H9 (cell line): ENCODE measurements at regions not wholly inside any gene's neighbourhood (a gene's known extent, or its start where the extent isn't known, plus 50 kb on each side); places are given as distances from the start of the nearest gene placed in this dataset.

Experiments used
- DNase-seq: peaks from one replicate; pipeline ENCODE4 v3.0.0-alpha.2; 2017
- H2AFZ ChIP-seq: one replicate; pipeline ENCODE4 v1.6.1; 2013; ENCODE audit warnings: mild to moderate bottlenecking, low read length, control low read depth, moderate library complexity
- H2AK5ac ChIP-seq: 2 replicates; pipeline ENCODE4 v1.6.1; 2013; ENCODE audit warnings: low read length, control low read depth, mixed read lengths; ENCODE audit not compliant: insufficient read length
- H2BK120ac ChIP-seq: one replicate; pipeline ENCODE4 v1.6.1; 2013; ENCODE audit warnings: low read depth, mild to moderate bottlenecking, low read length, control low read depth, inconsistent platforms; ENCODE audit not compliant: poor library complexity, severe bottlenecking
- H2BK12ac ChIP-seq: 2 replicates; pipeline ENCODE4 v1.6.1; 2013; ENCODE audit warnings: low read length, control low read depth, mixed read lengths, low read depth; ENCODE audit not compliant: insufficient read length
- H2BK15ac ChIP-seq: 2 replicates; pipeline ENCODE4 v1.6.1; 2013; ENCODE audit warnings: low read depth, low read length, control low read depth
- H2BK20ac ChIP-seq: one replicate; pipeline ENCODE4 v1.6.1; 2013; ENCODE audit warnings: low read depth, mild to moderate bottlenecking, low read length, control low read depth, inconsistent platforms; ENCODE audit not compliant: poor library complexity, severe bottlenecking
- H2BK5ac ChIP-seq: 2 replicates; pipeline ENCODE4 v1.6.1; 2013; ENCODE audit warnings: low read length, control low read depth, mixed read lengths; ENCODE audit not compliant: insufficient read length
- H3K14ac ChIP-seq: 2 replicates; pipeline ENCODE4 v1.6.1; 2013; ENCODE audit warnings: low read length, control low read depth; ENCODE audit not compliant: insufficient read depth
- H3K18ac ChIP-seq: 2 replicates; pipeline ENCODE4 v1.6.1; 2013; ENCODE audit warnings: low read depth, mild to moderate bottlenecking, mixed read lengths, low read length, control low read depth; ENCODE audit not compliant: insufficient read length
- H3K23ac ChIP-seq: 2 replicates; pipeline ENCODE4 v1.6.1; 2013; ENCODE audit warnings: low read length, control low read depth, mixed read lengths, low read depth; ENCODE audit not compliant: insufficient read length
- H3K23me2 ChIP-seq: 2 replicates; pipeline ENCODE4 v1.6.1; 2013; ENCODE audit warnings: low read depth, mild to moderate bottlenecking, mixed read lengths, low read length, control low read depth; ENCODE audit not compliant: insufficient read length, poor library complexity, severe bottlenecking
- H3K27ac ChIP-seq: 2 replicates; pipeline ENCODE4 v1.5.1; 2013; ENCODE audit warnings: low read length, control low read depth, mixed read lengths, low read depth; ENCODE audit not compliant: insufficient read length
- H3K27me3 ChIP-seq: 2 replicates; pipeline ENCODE4 v1.6.1; 2013; ENCODE audit warnings: low read length, control low read depth, inconsistent platforms; ENCODE audit not compliant: insufficient read depth
- H3K4ac ChIP-seq: 2 replicates; pipeline ENCODE4 v1.6.1; 2013; ENCODE audit warnings: low read depth, mild to moderate bottlenecking, control low read depth, inconsistent platforms, low read length, moderate library complexity
- H3K4me1 ChIP-seq: 2 replicates; pipeline ENCODE4 v1.6.1; 2013; ENCODE audit warnings: low read length, control low read depth, inconsistent platforms; ENCODE audit not compliant: insufficient read depth
- H3K4me2 ChIP-seq: 2 replicates; pipeline ENCODE4 v1.6.1; 2013; ENCODE audit warnings: low read length, control low read depth, mixed read lengths; ENCODE audit not compliant: insufficient read length, insufficient read depth
- H3K56ac ChIP-seq: 2 replicates; pipeline ENCODE4 v1.6.1; 2013; ENCODE audit warnings: low read depth, mild to moderate bottlenecking, mixed read lengths, low read length, control low read depth; ENCODE audit not compliant: insufficient read length
- H3K79me1 ChIP-seq: 2 replicates; pipeline ENCODE4 v1.6.1; 2013; ENCODE audit warnings: low read depth, mild to moderate bottlenecking, moderate library complexity, low read length, control low read depth, inconsistent platforms; ENCODE audit not compliant: insufficient read depth, poor library complexity, severe bottlenecking
- H3K79me2 ChIP-seq: 2 replicates; pipeline ENCODE4 v1.6.1; 2013; ENCODE audit warnings: low read length, control low read depth, inconsistent platforms; ENCODE audit not compliant: insufficient read depth
- H3K9ac ChIP-seq: 2 replicates; pipeline ENCODE4 v1.6.1; 2013; ENCODE audit warnings: low read length, control low read depth, mixed read lengths; ENCODE audit not compliant: insufficient read length; ENCODE audit errors: extremely low read depth
- H3K9me3 ChIP-seq: one replicate; pipeline ENCODE4 v1.6.1; 2013; ENCODE audit warnings: low read depth, low read length, inconsistent platforms; ENCODE audit not compliant: control insufficient read depth
- H3T11ph ChIP-seq: one replicate; pipeline ENCODE4 v1.6.1; 2013; ENCODE audit warnings: mild to moderate bottlenecking, low read length, control low read depth, inconsistent platforms
- H4K20me1 ChIP-seq: one replicate; pipeline ENCODE4 v1.6.1; 2013; ENCODE audit not compliant: control insufficient read depth, insufficient read length, insufficient read depth
- H4K5ac ChIP-seq: 2 replicates; pipeline ENCODE4 v1.6.1; 2013; ENCODE audit warnings: low read depth, mild to moderate bottlenecking, mixed read lengths, low read length, control low read depth; ENCODE audit not compliant: insufficient read length
- H4K8ac ChIP-seq: replicated peaks from 2 replicates; pipeline ENCODE4 v1.6.1; 2013; ENCODE audit warnings: low read length, control low read depth, mixed read lengths, low read depth; ENCODE audit not compliant: insufficient read length
- H4K91ac ChIP-seq: 2 replicates; pipeline ENCODE4 v1.6.1; 2013; ENCODE audit warnings: low read depth, mild to moderate bottlenecking, moderate library complexity, mixed read lengths, low read length, control low read depth; ENCODE audit not compliant: insufficient read length
- H3K27ac Mint-ChIP-seq, 3 experiments: 2 replicates in 2 of 3; 3 replicates in 1 of 3; pipeline ENCODE4 v1.8.0; 2020 to 2021; ENCODE audit warnings: mixed read lengths in 3 of 3, mild to moderate bottlenecking in 1 of 3, moderate library complexity in 1 of 3
- H3K27me3 Mint-ChIP-seq: 2 replicates; pipeline ENCODE4 v1.8.0; 2021; ENCODE audit warnings: low read depth, mild to moderate bottlenecking, moderate library complexity, mixed read lengths
- H3K36me3 Mint-ChIP-seq, 3 experiments: 2 replicates in 2 of 3; 3 replicates in 1 of 3; pipeline ENCODE4 v1.8.0; 2020 to 2021; ENCODE audit warnings: low read depth in 3 of 3, mixed read lengths in 3 of 3; ENCODE audit not compliant: insufficient read depth in 1 of 3
- H3K4me1 Mint-ChIP-seq, 2 experiments: 2 replicates each; pipeline ENCODE4 v1.8.0; 2020; ENCODE audit warnings: mixed read lengths in 2 of 2
- H3K4me3 Mint-ChIP-seq, 2 experiments: 2 replicates in 1 of 2; 3 replicates in 1 of 2; pipeline ENCODE4 v1.8.0; 2020 to 2021; ENCODE audit warnings: mild to moderate bottlenecking in 2 of 2, mixed read lengths in 2 of 2, moderate library complexity in 1 of 2
- H3K9me3 Mint-ChIP-seq, 2 experiments: 2 replicates in 1 of 2; 3 replicates in 1 of 2; pipeline ENCODE4 v1.8.0; 2020; ENCODE audit warnings: mild to moderate bottlenecking in 2 of 2, mixed read lengths in 2 of 2, moderate library complexity in 1 of 2
- whole genome bisulfite sequencing: extraction: QIAGEN DNeasy Blood & Tissue Kit; methylation state at CpG from one replicate; pipeline ENCODE4 v1.1.7; 2013; ENCODE audit warnings: missing lambda C conversion rate, low lambda C conversion rate, mixed read lengths; ENCODE audit not compliant: insufficient read length; ENCODE audit errors: extremely low coverage; 5-methylcytosine and 5-hydroxymethylcytosine counted together
- TF ChIP-seq, protein P1 (sequence below): fragments of 200-600 bp; sonication (generic); conservative IDR thresholded peaks from 3 replicates; pipeline ENCODE4 v1.8.0; 2021; ENCODE audit warnings: antibody characterized with exemption, mild to moderate bottlenecking

DNA sequence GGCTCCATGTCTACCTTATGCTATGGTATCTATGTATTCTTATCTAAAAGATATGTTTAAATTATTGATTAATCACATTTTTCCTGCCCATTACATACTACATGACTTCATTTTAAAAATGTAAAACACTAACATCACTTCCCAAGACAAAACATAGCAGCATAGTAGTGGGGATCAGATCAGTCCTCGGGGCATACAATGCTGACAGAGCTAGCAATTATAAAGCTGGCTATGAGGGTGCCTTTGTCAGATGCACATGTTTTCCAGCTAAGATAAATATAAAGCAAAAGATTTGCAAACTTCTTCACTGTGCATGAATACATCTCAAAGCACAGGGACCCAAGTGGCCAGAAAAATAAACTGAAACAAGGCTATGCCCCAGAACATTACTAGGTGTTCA is 549.8 kb upstream of the INTU start:
- WGBS: no CpG with 5 or more reads among the region's 1 CpG
- Histone ChIP-seq H3K14ac (no peak overlapping the region), H4K8ac (no peak overlapping the region), H3K23me2 (no peaks in the 10 kb centered on the region), H2AK5ac (no peak overlapping the region), H2BK15ac (no peak overlapping the region), H2BK20ac (no peak overlapping the region), H3K79me2 (no peaks in the 10 kb centered on the region), H3K9me3 (peaks cover 9% of the 10 kb centered on the region), H3K9ac (no peak overlapping the region), H2BK120ac (no peak overlapping the region), H3K18ac (no peak overlapping the region), H4K91ac (no peak overlapping the region), H3K4me1 (no peaks in the 10 kb centered on the region), H2AFZ (no peak overlapping the region), H2BK5ac (no peak overlapping the region), H2BK12ac (no peak overlapping the region), H3T11ph (no peak overlapping the region), H3K56ac (no peak overlapping the region), H3K4ac (no peak overlapping the region), H3K79me1 (no peaks in the 10 kb centered on the region), H3K4me2 (no peak overlapping the region), H3K23ac (no peak overlapping the region), H4K20me1 (no peaks in the 10 kb centered on the region), H3K27me3 (no peaks in the 10 kb centered on the region), H3K27ac (no peak overlapping the region), H4K5ac (no peak overlapping the region)
- Mint-ChIP-seq H3K4me3 (no peak overlapping the region), H3K36me3 (peaks cover 10 to 23% (median 19%) of the 10 kb centered on the region in 3 experiments), H3K27ac (no peak overlapping the region), H3K27me3 (no peaks in the 10 kb centered on the region; the same call in 1 of the 2 replicates), H3K4me1 (no peaks in the 10 kb centered on the region), H3K9me3 (peaks cover 22 to 27% of the 10 kb centered on the region in 2 experiments)
- no peak for DNase-seq
- TF ChIP-seq, protein P1, sequence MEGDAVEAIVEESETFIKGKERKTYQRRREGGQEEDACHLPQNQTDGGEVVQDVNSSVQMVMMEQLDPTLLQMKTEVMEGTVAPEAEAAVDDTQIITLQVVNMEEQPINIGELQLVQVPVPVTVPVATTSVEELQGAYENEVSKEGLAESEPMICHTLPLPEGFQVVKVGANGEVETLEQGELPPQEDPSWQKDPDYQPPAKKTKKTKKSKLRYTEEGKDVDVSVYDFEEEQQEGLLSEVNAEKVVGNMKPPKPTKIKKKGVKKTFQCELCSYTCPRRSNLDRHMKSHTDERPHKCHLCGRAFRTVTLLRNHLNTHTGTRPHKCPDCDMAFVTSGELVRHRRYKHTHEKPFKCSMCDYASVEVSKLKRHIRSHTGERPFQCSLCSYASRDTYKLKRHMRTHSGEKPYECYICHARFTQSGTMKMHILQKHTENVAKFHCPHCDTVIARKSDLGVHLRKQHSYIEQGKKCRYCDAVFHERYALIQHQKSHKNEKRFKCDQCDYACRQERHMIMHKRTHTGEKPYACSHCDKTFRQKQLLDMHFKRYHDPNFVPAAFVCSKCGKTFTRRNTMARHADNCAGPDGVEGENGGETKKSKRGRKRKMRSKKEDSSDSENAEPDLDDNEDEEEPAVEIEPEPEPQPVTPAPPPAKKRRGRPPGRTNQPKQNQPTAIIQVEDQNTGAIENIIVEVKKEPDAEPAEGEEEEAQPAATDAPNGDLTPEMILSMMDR: no peak
